ENCODE measurements at regions not wholly inside any gene's neighbourhood (a gene's known extent, or its start where the extent isn't known, plus 50 kb on each side); places are given as distances from the start of the nearest gene placed in this dataset.

- no peak for TF ChIP-seq CTCF (IDR thresholded peaks at IDR 0.05; ENCODE audit: poor library complexity)
- no peak for TF ChIP-seq EZH2 (IDR thresholded peaks at IDR 0.05; ENCODE audit: borderline replicate concordance)
These were observed 115.9 kb downstream of the FEM1C start for GRCh38 chr5:115428676-115429075.

Measured in hepatocyte (in vitro differentiated cells).